Fibroblast of upper back skin (primary cell): ENCODE measurements at regions not wholly inside any gene's neighbourhood (a gene's known extent, or its start where the extent isn't known, plus 50 kb on each side); places are given as distances from the start of the nearest gene placed in this dataset.

Experiments used
- DNase-seq: peaks from one replicate; pipeline ENCODE4 v3.0.0-alpha.2; 2013

DNA sequence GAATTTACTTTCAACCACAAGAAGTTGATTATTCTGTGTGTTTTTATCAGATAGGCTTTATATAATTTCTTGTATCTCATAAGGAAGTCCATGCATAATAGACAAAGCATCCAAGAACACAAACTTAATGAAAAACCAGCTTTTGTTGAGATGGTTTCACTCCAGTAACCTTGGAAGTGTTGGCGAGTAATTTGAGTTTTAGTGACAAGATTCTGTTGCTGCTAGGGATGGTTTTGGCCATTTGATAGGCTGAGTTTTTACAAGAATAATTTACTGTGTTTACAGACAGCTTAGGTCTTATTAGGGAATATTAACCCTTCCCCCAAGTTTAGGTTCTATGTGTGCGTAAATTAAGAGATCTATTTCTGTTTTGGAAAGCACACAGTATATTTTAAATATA lies 513.6 kb downstream of the USP25 start:
- DNase-seq, result no peak

DNA sequence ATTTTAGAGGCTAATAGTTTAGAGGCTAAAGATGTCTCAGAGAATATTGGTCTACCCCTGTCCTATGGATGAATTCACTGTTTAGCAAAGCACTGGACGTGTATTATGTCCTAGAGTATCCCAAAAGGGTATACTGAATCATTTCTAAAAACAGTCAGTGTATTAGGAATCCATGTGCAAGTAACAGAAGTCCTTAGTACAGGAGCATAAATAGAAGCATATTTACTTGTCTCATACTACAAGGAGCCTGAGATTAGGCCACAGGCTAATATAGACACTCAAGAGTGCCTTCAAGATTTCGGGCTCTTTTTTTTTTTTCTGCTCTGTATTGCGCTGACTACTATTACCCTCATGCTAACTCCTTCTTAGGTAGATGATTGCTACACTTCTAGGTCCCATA lies 518.9 kb downstream of the USP25 start:
- no peak for DNase-seq

DNA sequence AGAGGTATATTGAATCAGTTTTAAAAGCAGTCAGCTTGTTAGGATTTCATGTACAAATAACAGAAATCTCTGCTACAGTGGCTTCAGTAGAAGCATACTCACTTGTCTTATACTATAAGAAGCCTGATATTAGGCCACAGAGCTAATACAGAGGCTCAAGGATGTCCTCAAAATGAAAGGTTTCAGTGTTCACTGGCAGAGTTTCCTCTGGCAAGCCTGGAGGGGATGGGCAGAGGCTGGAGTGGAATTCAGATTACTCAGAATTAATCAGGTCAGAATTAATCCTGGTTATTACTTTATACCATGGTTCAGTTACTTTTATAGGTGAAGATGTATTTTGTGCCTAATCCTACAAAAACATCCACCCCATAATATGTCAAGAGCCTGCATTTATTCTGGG lies 520.5 kb downstream of the USP25 start:
- no peak for DNase-seq

GRCh38 chr21:16258844-16259611 lies 529.2 kb downstream of the USP25 start:
- no peak for DNase-seq

GRCh38 chr21:16262091-16262490 lies 532.3 kb downstream of the USP25 start:
- no peak for DNase-seq

DNA sequence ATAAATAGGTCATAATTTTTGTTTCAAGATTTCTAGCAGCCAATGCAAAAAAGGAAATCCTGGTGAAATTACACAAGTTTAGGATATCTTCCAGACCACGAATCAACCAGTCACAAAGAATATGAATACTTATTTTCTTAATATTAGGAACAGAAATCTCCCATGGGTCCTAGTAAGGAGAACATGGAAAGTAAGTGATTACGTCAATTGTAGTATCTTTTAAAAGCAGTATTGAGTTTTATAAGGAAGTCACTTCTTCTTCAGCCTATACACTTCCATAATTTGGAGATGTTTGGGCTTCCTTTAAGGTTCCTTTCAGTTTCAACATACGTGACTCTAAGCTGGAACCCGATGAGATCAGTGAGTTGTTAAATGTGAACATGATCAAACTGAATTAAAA lies 534.5 kb downstream of the USP25 start:
- peak; percentile 42 for DNase-seq

DNA sequence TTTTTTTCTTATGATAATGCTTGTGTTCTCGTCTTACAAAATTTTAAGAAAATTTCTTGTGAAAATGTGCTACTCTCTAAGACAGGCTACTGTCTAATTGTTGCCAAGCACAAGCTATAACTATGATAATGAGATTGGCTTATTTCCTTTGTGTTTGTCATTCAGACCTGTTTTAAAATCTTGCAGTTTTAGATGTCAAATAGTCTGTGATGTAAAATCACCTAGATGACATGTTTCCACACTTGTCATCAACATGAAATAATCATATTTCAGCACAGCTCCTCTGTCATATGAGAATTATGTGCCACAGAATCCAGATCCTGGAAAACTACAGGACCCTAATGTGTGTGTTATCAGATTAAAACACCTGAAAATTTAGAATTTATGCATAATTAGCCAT lies 539.7 kb downstream of the USP25 start:
- DNase-seq, result no peak

DNA sequence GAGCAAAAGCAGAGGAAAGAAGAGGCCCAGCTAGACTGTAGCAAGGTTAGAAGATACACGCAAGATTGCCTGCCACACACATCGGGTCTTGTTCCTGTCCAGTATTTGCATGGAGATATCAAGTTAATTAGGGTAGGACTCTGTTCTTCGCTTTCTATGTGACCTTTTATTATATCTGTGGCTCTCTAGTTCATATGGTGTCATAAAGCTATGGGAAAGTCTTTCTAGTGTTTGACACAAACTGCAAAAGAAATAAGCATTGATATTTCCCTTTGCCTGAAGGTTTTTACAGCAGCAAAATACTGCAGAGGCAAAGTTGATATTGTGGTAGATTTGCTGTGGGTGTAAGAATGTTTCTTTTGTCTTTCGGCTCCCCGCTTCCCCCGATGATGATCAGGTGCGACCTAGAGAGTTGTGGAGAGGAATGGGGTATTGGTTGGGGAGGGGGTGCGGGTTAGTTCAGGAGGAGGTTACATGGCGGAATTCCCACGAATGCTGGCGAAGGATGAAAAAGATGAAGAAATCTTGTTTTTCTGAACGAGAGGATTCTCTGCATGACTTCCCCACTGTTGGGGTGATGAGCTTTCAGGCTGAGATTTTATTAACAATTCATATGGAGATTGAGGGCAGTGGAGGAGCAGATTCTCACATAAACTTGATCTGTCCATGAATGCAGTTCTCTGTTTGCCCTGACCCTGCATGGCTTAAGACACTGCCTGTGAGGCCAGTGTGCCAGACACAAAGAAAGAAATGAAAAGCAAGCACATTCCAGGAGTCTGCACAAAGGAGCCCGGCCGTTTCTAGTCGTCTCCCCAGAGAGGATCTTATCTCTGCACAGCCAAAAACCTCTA lies 550.2 kb downstream of the USP25 start:
- DNase-seq, result peak; percentile 58

GRCh38 chr21:16280686-16281091 lies 550.9 kb downstream of the USP25 start:
- no peak for DNase-seq

DNA sequence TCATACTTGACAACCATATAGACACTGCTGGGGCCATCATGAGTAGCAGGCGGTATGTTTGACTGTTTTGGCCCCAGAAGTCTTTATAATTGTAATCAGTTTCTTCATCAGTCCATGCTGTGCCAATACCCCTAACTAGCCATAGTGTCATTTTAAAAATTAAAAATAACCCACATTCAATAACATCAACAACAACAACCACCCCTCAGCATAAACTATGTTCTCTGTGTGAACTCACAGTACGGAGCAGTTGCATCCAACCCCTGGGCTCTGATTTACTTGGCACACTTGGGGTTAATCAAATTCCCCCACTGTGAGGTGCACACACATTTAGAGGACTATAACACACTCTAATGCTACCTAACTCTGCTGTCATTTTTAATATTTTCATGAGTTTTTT lies 553.7 kb downstream of the USP25 start:
- DNase-seq, result no peak

DNA sequence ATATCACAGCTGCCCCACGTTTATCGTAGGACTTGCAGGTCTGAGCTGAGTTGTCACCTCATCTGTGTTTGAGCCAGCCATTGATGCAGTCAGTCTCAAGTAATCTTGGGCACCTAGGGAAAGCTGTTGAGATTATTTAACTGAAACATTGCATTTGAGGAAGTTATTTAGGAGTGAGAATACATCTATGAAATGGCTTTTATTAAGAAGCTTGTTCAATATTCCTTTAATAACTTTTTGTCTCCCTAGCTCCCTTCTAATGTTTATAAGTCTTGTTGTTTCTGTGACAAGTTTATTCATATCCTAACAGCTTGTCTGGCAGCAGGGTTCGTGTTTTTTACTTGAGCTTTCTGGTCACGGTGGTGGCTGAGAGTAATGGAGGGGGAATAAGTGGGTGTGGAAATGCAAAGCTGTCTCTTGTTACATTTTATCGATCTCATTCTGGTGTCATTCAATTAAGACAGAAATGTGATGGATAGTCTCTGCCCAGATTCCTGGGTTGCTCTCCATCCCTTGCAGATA lies 555.9 kb downstream of the USP25 start:
- no peak for DNase-seq

GRCh38 chr21:16287046-16287445 lies 557.3 kb downstream of the USP25 start:
- DNase-seq, result peak; percentile 6

DNA sequence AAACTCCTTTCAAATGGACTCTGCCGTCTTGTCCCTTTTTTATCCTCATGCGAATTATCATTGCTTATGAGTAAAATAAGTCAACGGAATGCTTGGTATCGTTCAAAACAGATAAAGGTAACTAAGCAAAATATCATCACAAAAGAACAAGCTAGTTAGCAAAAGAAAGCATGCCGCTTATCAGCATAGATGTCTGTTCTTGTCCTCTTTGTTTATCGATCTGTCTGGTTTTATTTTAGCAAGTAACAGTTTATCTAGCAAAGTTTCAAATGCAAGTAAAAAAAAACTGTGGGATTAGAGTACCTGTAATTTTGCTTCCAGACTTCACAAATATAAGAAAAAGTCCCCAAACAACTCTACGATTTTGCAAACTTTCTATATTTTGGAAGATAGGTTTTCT lies 561.5 kb downstream of the USP25 start:
- DNase-seq, result no peak

DNA sequence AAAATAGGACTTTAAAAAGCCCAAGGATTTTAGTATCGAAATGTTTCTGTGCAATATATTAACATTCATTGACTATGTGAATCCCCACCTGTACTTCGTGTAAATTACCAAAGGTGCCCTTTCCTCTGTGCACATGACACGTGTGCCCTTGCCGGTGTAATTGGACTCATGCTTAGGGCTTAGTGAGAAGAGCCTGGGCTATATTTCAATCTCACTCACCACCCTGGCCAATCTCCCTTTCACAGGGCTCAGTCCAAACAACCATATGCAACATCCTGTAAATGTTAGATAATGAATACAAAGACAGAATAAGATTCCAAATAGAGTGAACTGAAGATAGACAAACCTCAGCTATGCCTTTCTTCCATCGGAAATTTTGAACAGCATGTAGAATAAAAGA lies 564.3 kb downstream of the USP25 start:
- DNase-seq, result no peak

- DNase-seq, result peak; percentile 34
Observed at GRCh38 chr21:16302851-16303282, 573.1 kb downstream of the USP25 start.

DNA sequence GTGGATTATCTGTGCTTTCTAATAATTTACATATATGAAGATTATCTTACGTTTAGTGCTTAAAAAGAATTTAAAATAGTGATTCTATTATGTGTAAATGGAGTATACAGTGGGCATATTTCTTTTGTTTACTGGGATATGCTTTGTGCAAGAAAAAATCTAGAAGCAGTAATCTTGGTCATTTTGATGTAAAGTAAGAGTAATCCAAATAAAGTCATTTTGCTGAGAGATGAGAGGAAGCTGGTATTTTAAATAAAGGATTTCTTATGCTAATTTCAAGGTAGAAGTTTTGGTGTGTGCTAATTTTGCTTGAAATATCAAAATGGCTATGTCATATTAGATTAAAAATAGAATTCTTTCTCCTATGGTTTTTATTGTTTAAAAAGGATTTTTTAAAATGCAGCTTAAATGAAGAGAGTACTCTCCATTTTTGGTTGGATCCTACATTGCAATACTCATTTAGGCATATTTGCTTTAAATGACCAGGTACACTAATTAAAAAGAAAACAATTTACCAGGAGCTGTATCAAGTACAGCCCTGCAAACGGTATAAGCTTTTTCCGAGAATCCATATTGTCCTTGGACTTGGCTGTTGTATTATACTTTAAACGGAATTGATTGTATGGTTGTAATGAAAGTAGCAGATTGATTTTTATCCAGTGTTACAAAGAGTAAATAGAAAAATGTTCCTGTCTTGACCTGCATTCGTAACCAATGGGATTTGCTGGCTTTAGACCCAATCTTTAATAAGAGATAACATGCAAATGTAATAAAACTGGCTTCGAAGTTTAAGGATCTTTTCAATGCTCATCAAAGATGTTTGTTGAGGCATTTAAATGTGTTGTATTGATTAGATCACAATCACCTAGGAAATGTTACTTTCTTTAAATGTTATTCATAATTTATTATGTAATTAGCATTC lies 574.7 kb downstream of the USP25 start:
- DNase-seq, result no peak

DNA sequence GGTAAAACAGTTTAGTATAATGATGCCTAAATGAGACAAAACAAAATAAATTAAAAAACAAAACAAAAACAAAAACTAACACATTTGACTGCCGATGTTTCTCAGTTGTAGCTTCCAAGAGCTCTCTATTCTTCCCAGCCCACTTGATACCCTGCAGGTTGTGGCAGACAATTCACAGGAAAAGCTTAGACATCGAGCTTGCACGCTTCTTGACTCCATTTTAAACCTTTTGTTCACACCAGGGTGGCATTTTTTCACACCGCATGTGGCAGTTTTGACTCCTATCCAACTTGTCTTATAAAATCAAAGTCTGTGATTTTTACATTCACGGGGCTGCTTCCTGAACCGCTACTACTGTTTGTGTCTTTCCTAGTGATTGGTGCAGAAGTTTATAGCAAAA lies 575.9 kb downstream of the USP25 start:
- DNase-seq, result peak; percentile 10

DNA sequence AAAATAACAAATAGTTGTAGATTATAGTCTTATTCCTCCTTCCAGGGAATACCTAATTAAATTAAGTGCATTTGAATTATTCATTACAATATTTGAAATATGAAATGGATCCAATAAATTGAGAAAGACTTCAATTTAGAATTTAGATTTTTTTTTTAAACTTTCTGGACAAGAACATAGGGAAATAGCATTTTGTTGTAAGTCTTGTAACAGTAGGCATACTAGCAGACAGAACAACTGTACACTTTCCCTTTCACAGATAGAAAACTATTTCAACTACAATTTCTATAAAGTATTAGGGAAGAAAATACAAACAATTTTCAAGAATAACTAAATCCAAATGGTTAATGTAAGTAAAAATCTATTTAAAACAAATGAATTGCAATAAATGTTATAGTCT lies 577.5 kb downstream of the USP25 start:
- DNase-seq, result no peak

- peak; percentile 7 for DNase-seq
Observed at GRCh38 chr21:16308269-16308668, 578.5 kb downstream of the USP25 start.

GRCh38 chr21:16309250-16309971 lies 579.6 kb downstream of the USP25 start:
- no peak for DNase-seq

DNA sequence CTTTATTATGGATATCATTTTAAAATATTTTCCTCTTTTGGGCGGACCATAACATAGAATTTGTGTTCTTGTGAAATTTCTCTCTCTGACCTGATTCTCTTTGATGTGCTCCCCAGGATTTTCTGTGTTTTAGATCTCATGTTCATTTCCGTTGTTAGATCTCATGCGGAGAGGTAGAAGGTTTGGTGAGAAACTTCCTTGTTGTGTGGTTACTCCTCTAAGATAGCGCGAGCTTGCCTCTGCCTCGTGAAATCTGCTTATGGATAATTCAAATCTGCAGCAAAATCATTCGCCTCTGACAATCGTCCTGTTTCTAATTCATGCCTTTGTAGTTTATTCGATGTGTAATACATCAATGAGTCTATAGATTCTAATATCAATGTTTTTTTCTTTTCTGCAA lies 580.4 kb downstream of the USP25 start:
- no peak for DNase-seq

- no peak for DNase-seq
Observed at GRCh38 chr21:16311229-16311628, 581.4 kb downstream of the USP25 start.
